Panc1 (cell line): ENCODE measurements at regions not wholly inside any gene's neighbourhood (a gene's known extent, or its start where the extent isn't known, plus 50 kb on each side); places are given as distances from the start of the nearest gene placed in this dataset.

Experiments
- ATAC-seq: fragments of 200-7000 bp; cut with Tn5 transposase; 2 replicates; pipeline ENCODE4 v1.9.1; 2020; ENCODE audit warnings: mild to moderate bottlenecking, moderate library complexity
- BruUV-seq: library from RNA; stranded (reverse); fragments of 400-500 nt; replicated peaks from 2 replicates; lab custom pipeline; 2021; lab: Mats Ljungman, UMichigan
- CTCF ChIA-PET: fragments of 300-600 bp; sonication (Branson Sonifier 250); formaldehyde crosslinking; loops from one replicate; lab custom pipeline; 2022; ENCODE audit warnings: antibody characterized with exemption; lab: Charles Lee
- POLR2A ChIA-PET: fragments of 300-600 bp; sonication (Branson Sonifier 250); formaldehyde crosslinking; loops from one replicate; lab custom pipeline; 2022; ENCODE audit warnings: antibody characterized with exemption; lab: Charles Lee
- DNase-seq: peaks from one replicate; pipeline ENCODE4 v3.0.0-alpha.2; 2010; ENCODE audit warnings: low read depth, low spot score
- H3K27ac ChIP-seq: 2 replicates; pipeline ENCODE4 v1.5.1; 2011; ENCODE audit warnings: mild to moderate bottlenecking, low read length, inconsistent platforms
- H3K27me3 ChIP-seq: fragments of 200-500 bp; sonication (Bioruptor generic); 2 replicates; pipeline ENCODE4 v1.6.0; 2014; ENCODE audit warnings: low read length, inconsistent platforms; ENCODE audit not compliant: control insufficient read depth, insufficient read depth
- H3K36me3 ChIP-seq: fragments of 200-500 bp; sonication (Bioruptor generic); 2 replicates; pipeline ENCODE4 v1.5.1; 2014; ENCODE audit warnings: inconsistent platforms, mild to moderate bottlenecking, low read length, moderate library complexity; ENCODE audit not compliant: control insufficient read depth, insufficient read depth
- H3K4me1 ChIP-seq: 2 replicates; pipeline ENCODE4 v1.5.1; 2011; ENCODE audit warnings: inconsistent platforms, mild to moderate bottlenecking, low read length, moderate library complexity; ENCODE audit not compliant: control insufficient read depth, insufficient read depth
- H3K4me3 ChIP-seq, 2 experiments: 2 replicates each; pipeline ENCODE4 v1.5.1; 2011 to 2012; ENCODE audit warnings: low read depth in 2 of 2, low read length in 2 of 2, mild to moderate bottlenecking in 2 of 2, inconsistent platforms in 1 of 2, moderate library complexity in 1 of 2
- H3K9me3 ChIP-seq: fragments of 200-500 bp; sonication (Bioruptor generic); 2 replicates; pipeline ENCODE4 v1.5.1; 2014; ENCODE audit warnings: low read depth, mild to moderate bottlenecking, inconsistent platforms, low read length, moderate library complexity; ENCODE audit not compliant: control insufficient read depth, insufficient read depth
- CTCF ChIP-seq: fragments of 450-650 bp; IDR thresholded peaks from 2 replicates; pipeline ENCODE4 v1.5.1; 2017; ENCODE audit warnings: mild to moderate bottlenecking
- POLR2AphosphoS5 ChIP-seq: IDR thresholded peaks from 2 replicates; pipeline ENCODE4 v1.6.1; 2012; ENCODE audit warnings: mild to moderate bottlenecking, low read depth, low read length, moderate library complexity
- REST ChIP-seq, 2 experiments: IDR thresholded peaks; 2 replicates each; pipeline ENCODE4 v1.6.1; 2011 to 2012; ENCODE audit warnings: low read depth in 2 of 2, control low read depth in 1 of 2, low read length in 1 of 2, mild to moderate bottlenecking in 1 of 2, moderate library complexity in 1 of 2; ENCODE audit not compliant: insufficient read depth in 1 of 2
- SIN3A ChIP-seq: IDR thresholded peaks from 2 replicates; pipeline ENCODE4 v1.6.1; 2012; ENCODE audit warnings: low read depth, mild to moderate bottlenecking, low read length, moderate library complexity, borderline replicate concordance; ENCODE audit not compliant: insufficient read depth
- TCF7L2 ChIP-seq: IDR thresholded peaks from 2 replicates; pipeline ENCODE4 v1.6.1; 2011; ENCODE audit warnings: mild to moderate bottlenecking, low read depth, low read length, inconsistent platforms
- in situ Hi-C: cut with HindIII; loops from 2 replicates; pipeline ENCODE4 v1.10.0; 2016; ENCODE audit warnings: low sequenced_read_pairs, low pct_unique_long_range_greater_than_20kb
- intact Hi-C: fragments of 100-400 bp; cut with micrococcal nuclease; formaldehyde crosslinking; loops from one replicate; pipeline ENCODE4 v1.10.0; 2022; ENCODE audit not compliant: unreplicated experiment

- in situ Hi-C loops, result no loop called here
- ChIA-PET CTCF (no interaction called here), POLR2A (no interaction called here)
Measured at GRCh38 chr5:40390281-40391149, 289.2 kb upstream of the PTGER4 start.

GRCh38 chr5:40389591-40389990, 290.1 kb upstream of the PTGER4 start:
- H3K4me3 ChIP-seq, result no peak overlapping the region
- no peaks in the 10 kb centered on the region for H3K36me3 ChIP-seq
- H3K4me1 ChIP-seq, result peaks cover 8% of the 10 kb centered on the region
- TF ChIP-seq TCF7L2 (no peak), SIN3A (no peak), REST (IDR thresholded peaks at IDR 0.05; ENCODE audit: insufficient read depth in 1 of 2, low read depth in 2 of 2, low read length in 1 of 2) (no peak), POLR2AphosphoS5 (no peak), CTCF (no peak)
- intact Hi-C loops (no loop called here), in situ Hi-C loops (no loop called here)
- ATAC-seq (no peak), DNase-seq (no peak)
- CTCF ChIA-PET, result no interaction called here
- no TSS peak for BruUV-seq
- no peaks in the 10 kb centered on the region for H3K9me3 ChIP-seq
- no peak overlapping the region for H3K27ac ChIP-seq
- POLR2A ChIA-PET, result no interaction called here
- H3K27me3 ChIP-seq, result no peaks in the 10 kb centered on the region

More at GRCh38 chr5:40390281-40391149, 289.2 kb upstream of the PTGER4 start:
- Histone ChIP-seq H3K4me3 (no peak overlapping the region), H3K27ac (no peak overlapping the region), H3K9me3 (no peaks in the 10 kb centered on the region), H3K27me3 (no peaks in the 10 kb centered on the region), H3K4me1 (peaks cover 4% of the 10 kb centered on the region), H3K36me3 (no peaks in the 10 kb centered on the region)
- no peak for ATAC-seq
- no TSS peak for BruUV-seq
- DNase-seq, result no peak
- intact Hi-C loops, result no loop called here
- TF ChIP-seq CTCF (no peak), REST (IDR thresholded peaks at IDR 0.05; ENCODE audit: insufficient read depth in 1 of 2, low read depth in 2 of 2, low read length in 1 of 2) (no peak), POLR2AphosphoS5 (no peak), SIN3A (no peak), TCF7L2 (no peak)
